T-helper 2 cell (primary cell): ENCODE measurements at regions not wholly inside any gene's neighbourhood (a gene's known extent, or its start where the extent isn't known, plus 50 kb on each side); places are given as distances from the start of the nearest gene placed in this dataset.
"Not testable (repeated sequence)": the region's sequence is repeated elsewhere in the genome, so short reads cannot be mapped to it uniquely, and the experiment has no call there.

Experiments
- DNase-seq, 5 experiments: peaks; one replicate each; pipeline versions ENCODE4 v3.0.0 to v3.0.0-alpha.2; 2012 to 2022

- DNase-seq: no peak
Observed at GRCh38 chrX:95218976-95219375, 1465.7 kb upstream of the DIAPH2 start.

- no peak for DNase-seq
Observed at GRCh38 chrX:95248386-95248785, 1436.3 kb upstream of the DIAPH2 start.

GRCh38 chrX:95290455-95290854, 1394.2 kb upstream of the DIAPH2 start:
- no peak for DNase-seq

GRCh38 chrX:95291561-95291960, 1393.1 kb upstream of the DIAPH2 start:
- no peak for DNase-seq

- DNase-seq: no peak
Observed at GRCh38 chrX:95318882-95319281, 1365.8 kb upstream of the DIAPH2 start.

- DNase-seq: no peak
Observed at GRCh38 chrX:95325185-95325584, 1359.5 kb upstream of the DIAPH2 start.

- DNase-seq: no peak
Observed at GRCh38 chrX:95330292-95330691, 1354.3 kb upstream of the DIAPH2 start.

- DNase-seq: no peak
Observed at GRCh38 chrX:95332530-95332929, 1352.1 kb upstream of the DIAPH2 start.

GRCh38 chrX:95346856-95347255, 1337.8 kb upstream of the DIAPH2 start:
- no peak for DNase-seq

- no peak for DNase-seq
Observed at GRCh38 chrX:95350774-95351488, 1333.7 kb upstream of the DIAPH2 start.

- DNase-seq: no peak
Observed at GRCh38 chrX:95367286-95367685, 1317.4 kb upstream of the DIAPH2 start.

GRCh38 chrX:95382799-95383198, 1301.8 kb upstream of the DIAPH2 start:
- no peak for DNase-seq

GRCh38 chrX:95383778-95384177, 1300.9 kb upstream of the DIAPH2 start:
- no peak for DNase-seq

GRCh38 chrX:95427389-95427788, 1257.3 kb upstream of the DIAPH2 start:
- DNase-seq: no peak

- no peak for DNase-seq
Observed at GRCh38 chrX:95435198-95435597, 1249.4 kb upstream of the DIAPH2 start.

- DNase-seq: no peak
Observed at GRCh38 chrX:95441836-95442235, 1242.8 kb upstream of the DIAPH2 start.

- DNase-seq: no peak
Observed at GRCh38 chrX:95484781-95485180, 1199.9 kb upstream of the DIAPH2 start.

GRCh38 chrX:95505721-95506120, 1178.9 kb upstream of the DIAPH2 start:
- DNase-seq: no peak

GRCh38 chrX:95509474-95509873, 1175.2 kb upstream of the DIAPH2 start:
- no peak for DNase-seq

GRCh38 chrX:95524018-95524417, 1160.6 kb upstream of the DIAPH2 start:
- not testable (repeated sequence) for DNase-seq

GRCh38 chrX:95536111-95536510, 1148.5 kb upstream of the DIAPH2 start:
- DNase-seq: no peak

- DNase-seq: no peak
Observed at GRCh38 chrX:95536661-95537060, 1148.0 kb upstream of the DIAPH2 start.

GRCh38 chrX:95539041-95539440, 1145.6 kb upstream of the DIAPH2 start:
- no peak for DNase-seq

- DNase-seq: not testable (repeated sequence)
Observed at GRCh38 chrX:95549552-95549951, 1135.1 kb upstream of the DIAPH2 start.

- no peak for DNase-seq
Observed at GRCh38 chrX:95585321-95585720, 1099.3 kb upstream of the DIAPH2 start.
